Stimulated activated CD4-positive, alpha-beta T cell treated with anti-CD3 and anti-CD28 coated beads, Interleukin-15, amount 100 ng/mL, for 1 hour (primary cell): ENCODE measurements at regions not wholly inside any gene's neighbourhood (a gene's known extent, or its start where the extent isn't known, plus 50 kb on each side); places are given as distances from the start of the nearest gene placed in this dataset.
"Not testable (repeated sequence)": the region's sequence is repeated elsewhere in the genome, so short reads cannot be mapped to it uniquely, and the experiment has no call there.

Experiments used
- DNase-seq, 2 donors: peaks; one replicate each; pipeline ENCODE4 v3.0.0-alpha.2; 2020; ENCODE audit warnings: low read depth in 1 of 2, low spot score in 1 of 2

GRCh38 chr16:18263046-18263445 lies 73.5 kb downstream of the NPIPA8 start:
- DNase-seq: not testable (repeated sequence)

GRCh38 chr16:18261848-18262247 lies 74.7 kb downstream of the NPIPA8 start:
- DNase-seq: not testable (repeated sequence)

- DNase-seq: not testable (repeated sequence)
Measured at GRCh38 chr16:18259496-18260176, 76.9 kb downstream of the NPIPA8 start.

GRCh38 chr16:18252943-18253342 lies 83.6 kb downstream of the NPIPA8 start:
- DNase-seq: not testable (repeated sequence)

GRCh38 chr16:18230505-18230904 lies 106.0 kb downstream of the NPIPA8 start:
- not testable (repeated sequence) for DNase-seq

GRCh38 chr16:18222054-18223009 lies 114.2 kb downstream of the NPIPA8 start:
- DNase-seq: not testable (repeated sequence)

GRCh38 chr16:18217741-18218140 lies 118.8 kb downstream of the NPIPA8 start:
- not testable (repeated sequence) for DNase-seq

- DNase-seq: not testable (repeated sequence)
Measured at GRCh38 chr16:18216814-18217213, 119.7 kb downstream of the NPIPA8 start.

GRCh38 chr16:18213810-18214209 lies 122.7 kb downstream of the NPIPA8 start:
- DNase-seq: not testable (repeated sequence)

- not testable (repeated sequence) for DNase-seq
Measured at GRCh38 chr16:18211505-18211904, 125.0 kb downstream of the NPIPA8 start.

- not testable (repeated sequence) for DNase-seq
Measured at GRCh38 chr16:18204786-18205185, 131.8 kb downstream of the NPIPA8 start.

GRCh38 chr16:18204309-18204708 lies 132.2 kb downstream of the NPIPA8 start:
- not testable (repeated sequence) for DNase-seq

GRCh38 chr16:18201511-18201910 lies 135.0 kb downstream of the NPIPA8 start:
- DNase-seq: not testable (repeated sequence)

- DNase-seq: not testable (repeated sequence)
Measured at GRCh38 chr16:18192389-18192788, 144.1 kb downstream of the NPIPA8 start.

GRCh38 chr16:18190179-18190578 lies 146.4 kb downstream of the NPIPA8 start:
- DNase-seq: not testable (repeated sequence)

GRCh38 chr16:18184755-18185154 lies 151.8 kb downstream of the NPIPA8 start:
- not testable (repeated sequence) for DNase-seq

GRCh38 chr16:18181028-18181427 lies 155.5 kb downstream of the NPIPA8 start:
- DNase-seq: not testable (repeated sequence)

GRCh38 chr16:18173945-18174497 lies 162.5 kb downstream of the NPIPA8 start:
- not testable (repeated sequence) for DNase-seq

GRCh38 chr16:18162293-18162692 lies 174.2 kb downstream of the NPIPA8 start:
- not testable (repeated sequence) for DNase-seq

- DNase-seq: not testable (repeated sequence)
Measured at GRCh38 chr16:18161224-18161623, 175.3 kb downstream of the NPIPA8 start.

GRCh38 chr16:18159185-18159584 lies 177.4 kb downstream of the NPIPA8 start:
- not testable (repeated sequence) for DNase-seq
